HPDE6-E6E7 (cell line): ENCODE measurements at regions not wholly inside any gene's neighbourhood (a gene's known extent, or its start where the extent isn't known, plus 50 kb on each side); places are given as distances from the start of the nearest gene placed in this dataset.
"Not testable (repeated sequence)": the region's sequence is repeated elsewhere in the genome, so short reads cannot be mapped to it uniquely, and the experiment has no call there.

Source experiments
- DNase-seq: peaks from one replicate; pipeline ENCODE4 v3.0.0; 2011; ENCODE audit warnings: missing footprints; ENCODE audit errors: extremely low spot score

DNA sequence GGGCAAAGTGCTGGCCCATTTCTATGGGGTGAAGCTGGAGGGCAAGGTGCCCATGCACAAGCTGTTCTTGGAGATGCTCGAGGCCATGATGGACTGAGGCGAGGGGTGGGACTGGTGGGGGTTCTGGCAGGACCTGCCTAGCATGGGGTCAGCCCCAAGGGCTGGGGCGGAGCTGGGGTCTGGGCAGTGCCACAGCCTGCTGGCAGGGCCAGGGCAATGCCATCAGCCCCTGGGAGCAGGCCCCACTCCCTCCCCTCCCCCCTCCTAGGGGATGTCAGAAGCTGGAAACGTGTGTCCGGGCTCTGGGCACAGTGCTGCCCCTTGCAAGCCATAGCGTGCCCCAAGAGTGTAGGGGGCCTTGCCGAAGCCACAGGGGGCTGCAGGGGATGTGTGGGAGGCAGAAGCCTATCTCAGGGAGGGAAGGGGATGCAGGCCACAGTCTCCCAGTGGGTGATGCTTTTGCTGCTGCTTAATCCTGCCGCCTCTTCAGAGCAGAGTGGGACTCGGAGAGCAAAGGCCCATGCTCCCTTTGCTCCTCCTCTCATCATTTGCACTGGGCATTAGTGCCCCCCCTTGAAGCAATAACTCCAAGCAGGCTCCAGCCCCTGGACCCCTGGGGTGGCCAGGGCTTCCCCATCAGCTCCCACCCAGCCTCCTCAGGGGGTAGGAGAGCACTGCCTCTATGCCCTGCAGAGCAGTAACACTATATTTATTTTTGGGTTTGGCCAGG is 85.2 kb downstream of the MRPL57 start:
- not testable (repeated sequence) for DNase-seq

DNA sequence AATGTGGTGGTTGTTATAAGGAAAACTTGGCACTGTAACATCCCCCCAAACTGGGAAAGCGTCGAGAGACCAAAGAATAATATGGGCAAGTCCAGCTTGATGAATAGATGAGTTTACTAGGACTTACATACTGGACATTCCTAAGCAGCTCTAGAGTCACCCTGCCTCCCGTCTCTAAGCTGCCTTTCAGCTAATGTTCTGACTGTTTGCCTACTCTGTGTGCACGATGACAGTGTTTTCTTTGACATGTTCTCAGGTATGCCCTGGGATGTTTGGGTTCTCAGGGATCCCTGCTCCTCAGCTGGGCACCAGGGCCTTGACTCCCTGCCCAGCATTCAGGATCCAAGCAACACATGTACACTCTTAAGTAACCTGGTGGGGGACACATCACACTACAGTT is 87.5 kb downstream of the MRPL57 start:
- not testable (repeated sequence) for DNase-seq

DNA sequence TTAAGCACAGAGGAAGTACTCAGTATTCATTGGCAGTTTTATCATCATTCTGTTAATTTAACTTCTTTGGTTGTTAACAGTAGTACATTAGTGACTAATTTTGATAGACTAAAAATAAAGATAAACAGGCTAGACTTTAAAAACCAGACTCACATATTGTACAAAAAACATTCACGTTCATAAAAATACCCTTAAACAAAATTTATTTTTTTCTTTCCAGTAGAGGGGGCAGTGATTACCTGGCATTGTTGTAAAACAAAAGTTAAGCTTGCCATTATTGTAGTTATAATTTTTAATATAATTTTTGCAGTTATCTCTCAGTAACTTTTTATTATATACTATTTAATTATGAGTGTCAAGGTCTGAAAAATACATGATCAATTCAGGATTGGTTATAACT is 92.0 kb downstream of the MRPL57 start:
- DNase-seq, result not testable (repeated sequence)

DNA sequence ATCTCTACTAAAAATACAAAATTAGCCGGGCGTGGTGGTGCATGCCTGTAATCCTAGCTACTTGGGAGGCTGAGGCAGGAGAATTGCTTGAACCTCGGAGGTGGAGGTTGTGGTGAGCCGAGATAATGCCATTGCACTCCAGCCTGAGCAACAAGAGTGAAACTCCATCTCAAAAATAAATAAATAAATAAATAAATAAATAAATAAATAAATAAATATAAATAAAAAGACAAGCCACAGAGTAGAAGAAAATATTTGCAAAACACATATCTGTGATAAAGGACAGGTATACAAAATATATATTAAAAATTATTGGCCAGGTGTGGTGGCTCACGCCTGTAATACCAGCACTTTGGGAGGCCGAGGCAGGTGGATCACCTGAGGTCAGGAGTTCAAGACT is 96.0 kb downstream of the MRPL57 start:
- not testable (repeated sequence) for DNase-seq

DNA sequence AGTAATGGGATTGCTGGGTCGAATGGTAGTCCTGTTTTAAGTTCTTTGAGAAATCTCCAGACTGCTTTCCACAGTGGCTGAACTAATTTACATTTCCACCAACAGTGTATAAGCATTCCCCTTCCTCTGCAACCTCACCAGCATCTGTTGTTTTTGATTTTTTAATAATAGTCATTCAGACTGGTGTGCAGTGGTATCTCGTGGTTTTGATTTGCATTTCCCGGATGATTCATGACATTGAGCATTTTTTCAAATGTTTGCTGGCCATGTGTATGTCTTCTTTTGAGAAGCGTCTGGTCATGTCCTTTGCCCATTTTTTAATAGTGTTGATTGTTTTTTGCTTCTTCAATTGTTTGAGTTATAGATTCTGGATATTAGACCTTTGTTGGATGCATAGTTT is 98.0 kb downstream of the MRPL57 start:
- not testable (repeated sequence) for DNase-seq

DNA sequence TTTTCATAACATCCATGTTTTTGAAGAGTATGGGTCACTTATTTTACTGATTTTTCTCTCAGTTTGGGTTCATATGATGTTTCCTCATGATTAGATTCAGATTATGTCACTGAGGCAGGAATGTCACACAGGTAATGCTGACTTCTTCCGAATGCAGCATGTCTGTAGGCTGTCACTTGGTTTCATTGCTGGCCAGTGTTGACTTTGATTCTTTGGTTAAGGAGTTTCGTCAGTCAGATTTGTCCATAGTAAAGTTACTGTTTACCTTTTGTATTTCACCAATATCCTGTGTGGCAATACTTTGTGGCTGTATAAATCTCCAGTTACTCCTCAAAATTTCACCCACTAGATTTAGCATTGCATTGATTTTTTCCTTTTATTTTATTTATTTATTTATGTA is 105.6 kb downstream of the MRPL57 start:
- DNase-seq, result no peak

DNA sequence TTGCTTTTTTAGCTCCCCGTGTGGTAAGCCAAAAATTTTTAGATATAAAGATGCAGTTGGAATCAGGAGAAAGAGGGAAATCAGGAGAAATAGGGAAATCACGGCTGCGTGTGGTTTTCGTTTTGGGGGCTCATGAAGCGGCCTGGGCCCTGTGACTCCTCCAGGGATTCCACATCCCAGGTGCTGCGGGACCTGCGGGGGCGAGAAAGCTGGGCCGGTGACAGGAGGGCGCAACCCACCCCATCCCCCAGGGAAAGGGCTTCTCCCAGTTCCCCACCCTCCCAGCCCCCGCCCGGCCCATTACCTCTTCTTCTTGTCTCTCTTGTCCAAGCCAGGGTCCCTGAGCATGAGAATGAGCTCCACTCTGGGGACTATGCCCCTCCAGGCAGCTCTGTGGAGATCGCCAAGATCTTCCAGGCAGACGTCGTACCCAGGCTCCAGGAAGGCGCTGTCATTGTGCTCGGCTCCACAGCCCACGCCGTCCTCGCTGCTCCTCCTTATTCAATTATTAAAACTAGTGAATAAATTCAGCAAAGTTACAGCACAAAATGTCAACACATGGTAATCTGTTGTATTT is 111.0 kb downstream of the MRPL57 start:
- DNase-seq, result no peak

DNA sequence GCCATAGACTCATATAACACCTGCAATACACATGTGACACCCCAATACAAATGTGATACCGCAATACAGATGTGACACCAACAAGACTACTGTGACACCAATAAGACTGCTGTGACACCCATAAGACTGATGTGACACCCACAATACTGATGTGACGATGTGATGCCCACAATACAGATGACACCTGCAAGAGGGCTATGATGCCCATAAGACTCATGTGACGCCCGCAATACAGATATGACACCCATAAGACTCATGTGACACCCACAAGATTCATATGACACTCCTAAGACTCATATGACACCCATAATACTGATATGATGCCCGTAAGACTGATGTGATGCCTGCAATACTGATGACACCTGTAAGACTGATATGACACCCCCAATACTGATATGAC is 113.0 kb downstream of the MRPL57 start:
- DNase-seq, result no peak

DNA sequence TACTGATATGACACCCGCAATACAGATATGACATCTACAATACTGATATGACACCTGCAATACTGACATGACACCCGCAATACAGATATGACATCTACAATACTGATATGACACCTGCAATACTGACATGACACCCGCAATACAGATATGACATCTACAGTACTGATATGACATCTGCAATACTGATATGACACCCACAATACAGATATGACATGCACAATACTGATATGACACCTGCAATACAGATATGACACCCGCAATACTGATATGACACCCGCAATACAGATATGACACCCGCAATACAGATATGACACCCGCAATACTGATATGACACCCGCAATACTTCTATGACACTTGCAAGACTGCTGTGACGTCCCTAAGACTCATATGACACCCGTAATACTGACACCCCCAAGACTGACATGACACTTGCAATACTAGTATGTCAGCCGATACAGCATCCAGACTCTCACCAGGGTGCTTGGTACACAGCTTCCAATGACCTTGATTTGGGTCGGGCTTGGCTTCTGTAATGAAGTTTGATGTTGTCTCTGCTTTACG is 114.1 kb downstream of the MRPL57 start:
- not testable (repeated sequence) for DNase-seq

DNA sequence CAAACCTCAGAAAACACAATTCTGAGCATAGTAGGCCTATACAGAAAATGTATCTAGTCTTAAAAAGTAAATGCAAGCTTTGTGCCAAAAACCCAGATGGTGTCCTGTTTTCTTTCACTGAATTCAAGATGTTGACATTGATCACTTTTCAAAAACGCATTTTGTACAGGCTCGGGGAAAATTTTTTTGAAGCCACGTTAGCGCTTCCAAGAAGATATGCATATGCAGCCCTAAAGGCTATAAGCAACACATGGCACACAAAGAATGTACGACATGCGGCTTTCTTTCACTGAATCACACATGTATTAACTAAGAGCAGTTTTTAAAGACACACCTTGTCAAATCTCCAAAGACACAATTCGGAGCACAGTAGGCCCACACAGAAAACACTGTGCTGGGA is 115.4 kb downstream of the MRPL57 start:
- DNase-seq, result no peak

DNA sequence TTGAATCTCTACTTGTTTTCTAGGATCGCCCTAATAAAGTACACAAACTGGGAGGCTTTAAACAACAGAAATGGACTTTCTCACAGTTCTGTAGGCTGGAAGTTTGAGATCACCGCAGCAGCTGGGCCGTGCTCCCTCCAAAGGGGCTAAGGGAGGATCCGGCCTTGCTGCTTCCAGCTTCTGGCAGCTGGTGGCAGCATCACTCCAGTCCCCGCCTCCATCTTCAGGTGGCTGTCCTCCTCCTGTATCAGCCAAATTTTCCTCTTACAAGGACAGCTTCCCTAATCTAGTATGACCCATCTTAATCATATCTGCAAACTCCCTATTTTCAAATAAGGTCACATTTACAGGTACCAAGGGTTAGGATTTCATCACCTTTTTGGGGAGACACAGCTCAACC is 120.5 kb downstream of the MRPL57 start:
- DNase-seq, result not testable (repeated sequence)

DNA sequence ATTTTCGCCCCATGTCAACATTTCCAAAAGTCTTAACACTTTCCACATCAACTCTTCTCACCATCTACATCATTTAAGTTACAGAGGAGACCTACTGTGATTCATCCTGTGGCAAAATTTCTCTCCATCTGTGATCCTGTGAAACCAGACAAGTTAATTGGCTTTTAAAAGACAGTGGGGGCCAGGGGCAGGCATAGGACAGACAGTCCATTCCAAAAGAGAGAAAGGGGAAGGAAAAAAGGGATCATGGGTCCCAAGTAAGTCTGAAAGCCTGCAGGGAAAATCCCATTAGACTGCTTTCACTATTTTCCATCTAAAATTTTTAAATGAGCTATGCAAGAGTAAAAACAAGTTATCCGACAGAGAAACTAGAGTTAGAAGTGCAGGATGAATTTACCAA is 121.0 kb downstream of the MRPL57 start:
- DNase-seq, result no peak

DNA sequence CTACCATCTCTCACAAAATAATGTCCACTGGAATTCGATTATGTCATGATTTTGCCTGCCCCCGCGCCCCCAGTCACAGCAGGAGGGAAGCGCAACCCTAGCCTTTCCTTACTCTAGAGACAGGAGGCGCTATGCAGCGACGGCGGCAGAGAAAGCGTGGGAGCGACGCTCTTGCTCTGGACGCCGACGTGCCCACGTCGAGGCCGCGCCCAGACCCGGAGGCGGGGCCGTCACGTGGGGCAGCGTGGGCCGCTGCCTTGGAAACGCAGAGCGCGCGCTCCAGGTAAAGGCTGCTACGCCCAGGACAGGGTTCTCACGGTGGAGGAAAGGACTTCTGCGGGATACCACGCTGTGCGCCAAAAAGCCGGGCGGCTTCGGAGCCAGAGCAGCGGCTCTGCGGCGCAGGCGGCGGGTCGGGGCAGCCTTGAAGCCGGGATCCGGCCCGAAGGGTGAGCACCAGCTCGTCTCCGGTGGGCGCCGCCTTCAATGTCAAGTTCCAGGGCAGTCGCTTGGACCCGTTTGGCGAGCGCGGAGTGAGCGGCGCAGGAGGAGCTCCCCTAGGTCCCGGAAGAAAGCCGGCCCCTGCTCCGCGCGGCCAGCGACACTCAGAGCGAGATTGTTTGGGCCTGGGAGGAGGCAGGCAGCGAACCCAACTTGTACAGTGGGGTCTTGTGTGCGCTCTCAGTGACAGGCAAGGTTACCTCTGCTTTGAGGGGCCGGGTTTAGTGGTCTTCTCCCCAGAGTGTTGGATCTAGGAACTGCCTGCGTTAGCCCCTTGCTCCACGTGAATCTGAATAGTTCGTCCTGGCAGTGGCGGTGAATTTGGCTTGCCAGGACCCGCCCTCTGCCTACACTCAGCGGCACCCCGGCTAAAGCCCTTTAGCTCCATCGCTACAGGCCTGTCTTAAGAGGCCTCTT is 121.7 kb downstream of the MRPL57 start:
- DNase-seq, result peak; percentile 34

DNA sequence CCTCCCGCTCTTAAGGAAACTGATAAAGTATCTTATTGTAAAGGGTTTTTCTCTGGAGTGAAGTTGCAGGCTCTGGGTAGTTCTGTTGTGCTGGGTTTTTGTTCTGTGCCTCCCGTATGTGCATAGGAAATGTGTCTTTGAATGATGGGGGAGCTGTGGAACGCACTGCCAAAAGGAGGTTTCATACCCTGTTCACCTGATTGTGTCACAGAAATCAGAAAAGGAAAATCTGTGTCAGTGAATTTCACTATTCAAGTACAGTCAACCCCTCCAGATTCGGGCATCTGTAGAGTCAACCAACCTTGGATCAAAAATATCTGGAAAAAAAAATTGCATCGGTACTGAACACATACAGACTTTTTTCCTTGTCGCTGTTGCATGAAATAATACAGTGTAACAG is 127.8 kb downstream of the MRPL57 start:
- DNase-seq, result no peak

DNA sequence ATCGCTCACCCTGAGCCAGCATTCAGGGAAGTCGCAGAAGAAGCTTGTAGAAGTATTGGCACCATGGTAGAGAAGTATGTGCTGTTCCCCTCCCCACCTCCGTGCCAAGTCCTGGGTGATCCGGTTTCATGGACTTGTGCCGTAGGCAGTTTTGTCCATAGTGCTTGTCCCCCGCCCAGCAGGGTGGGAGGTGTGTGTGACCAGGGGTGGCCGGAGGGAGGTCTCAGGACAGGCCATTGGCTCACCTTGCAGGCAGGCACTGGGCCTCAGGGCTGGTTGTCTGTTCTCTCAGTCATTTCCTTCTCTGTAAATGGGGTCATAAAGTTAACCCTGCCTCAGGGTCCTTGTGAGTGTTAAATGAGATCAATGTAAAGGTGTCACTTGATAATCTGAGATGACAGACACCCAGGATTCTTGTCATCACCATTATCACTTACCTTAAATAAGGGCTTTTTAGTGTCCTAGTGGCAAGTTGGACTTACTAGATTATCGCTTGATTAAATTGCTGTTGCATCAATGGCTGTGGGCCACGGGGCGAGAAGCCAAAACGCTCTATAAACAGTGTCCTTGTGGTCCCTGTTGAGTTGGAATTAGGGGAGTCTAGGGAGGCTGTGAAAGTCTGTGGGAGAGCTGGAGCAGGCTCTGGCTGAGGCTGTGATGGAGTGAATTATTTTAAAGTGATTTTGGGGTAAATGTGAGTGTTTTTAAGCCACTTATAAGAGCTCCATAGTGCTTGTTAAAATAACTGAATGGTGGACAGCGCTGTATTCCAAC is 130.0 kb downstream of the MRPL57 start:
- not testable (repeated sequence) for DNase-seq

DNA sequence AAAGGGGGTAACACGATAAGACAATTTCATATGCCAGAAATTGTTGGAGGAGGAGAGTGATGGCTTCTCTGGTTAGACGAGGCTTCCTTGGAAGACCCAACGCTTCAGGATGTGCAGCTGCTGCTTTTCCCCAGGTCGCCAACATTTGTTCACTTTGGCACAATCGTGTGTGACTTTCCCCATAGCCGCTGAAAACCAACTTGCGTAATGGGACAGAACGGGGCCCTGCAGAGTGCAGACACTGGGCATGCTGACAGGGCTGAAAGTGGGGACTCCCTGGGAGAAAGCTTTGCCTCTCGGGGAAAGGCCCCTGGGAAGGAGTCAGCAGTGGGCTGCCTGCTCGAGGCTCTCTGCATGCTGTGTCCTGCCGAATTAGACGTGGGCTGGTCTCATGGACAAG is 130.7 kb downstream of the MRPL57 start:
- not testable (repeated sequence) for DNase-seq

DNA sequence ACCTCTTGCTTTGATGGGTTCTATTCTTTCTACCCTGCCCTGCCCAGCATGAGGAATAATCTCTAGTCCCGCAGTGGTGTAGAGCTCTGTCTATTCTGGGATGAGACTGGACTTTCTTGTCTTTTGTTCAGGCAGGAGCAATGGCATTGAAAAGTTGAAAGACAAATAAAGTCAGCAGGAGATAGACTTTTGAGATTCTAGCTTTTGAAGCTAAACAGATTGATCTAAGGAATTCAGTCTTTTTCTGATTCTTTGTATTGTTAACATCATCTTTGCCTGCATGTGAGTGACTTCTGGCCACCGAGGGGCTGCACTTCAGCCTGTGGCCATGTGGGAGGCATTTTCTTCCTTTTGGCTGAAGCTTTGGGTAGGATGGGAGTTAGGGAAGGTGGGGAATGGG is 132.4 kb downstream of the MRPL57 start:
- DNase-seq, result no peak

DNA sequence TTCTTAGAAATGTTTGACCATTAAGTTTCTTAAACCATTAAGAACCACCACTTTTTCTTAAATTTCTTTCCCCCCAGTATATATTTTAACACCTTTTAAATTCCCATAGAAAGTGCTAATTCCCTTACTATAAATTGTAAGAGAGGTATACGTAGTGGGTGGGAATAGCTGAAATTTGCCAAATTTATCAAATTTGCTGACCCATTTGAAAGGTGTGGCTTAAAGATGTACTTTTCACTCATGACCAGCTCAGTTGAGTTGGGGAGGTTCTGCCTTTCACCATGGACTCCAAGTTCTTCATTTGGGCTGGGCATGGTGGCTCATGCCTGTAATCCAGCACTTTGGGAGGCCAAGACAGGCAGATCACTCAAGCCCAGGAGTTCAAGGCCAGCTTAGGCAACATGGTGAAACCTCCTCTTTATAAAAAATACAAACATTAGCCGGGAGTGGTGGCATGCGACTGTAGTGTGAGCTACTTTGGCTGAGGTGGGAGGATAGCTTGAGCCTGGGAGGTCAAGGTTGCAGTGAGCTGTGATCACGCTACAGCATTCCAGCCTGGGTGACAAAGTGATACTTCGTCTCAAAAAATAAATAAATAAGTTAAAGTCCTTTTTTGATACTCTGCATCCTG is 133.2 kb downstream of the MRPL57 start:
- DNase-seq, result no peak

DNA sequence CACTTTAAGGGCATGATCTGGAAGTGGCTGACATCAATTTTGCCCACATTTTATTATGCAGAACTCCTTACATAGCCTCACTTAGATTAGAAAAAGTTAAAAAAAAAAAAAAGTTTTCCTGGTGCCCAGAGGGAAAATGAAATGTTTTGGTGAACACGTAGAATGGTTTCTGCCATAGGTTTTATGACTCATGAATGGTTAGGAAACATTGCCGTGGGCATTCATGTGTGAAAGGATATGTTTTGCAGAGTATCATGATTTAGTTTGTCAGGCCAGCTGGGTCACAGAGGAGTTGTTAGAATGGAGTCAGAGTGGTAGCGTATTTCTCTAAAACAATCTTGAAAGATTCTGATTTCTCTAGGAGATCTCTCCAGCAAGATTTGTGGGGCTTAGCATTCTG is 133.8 kb downstream of the MRPL57 start:
- no peak for DNase-seq

DNA sequence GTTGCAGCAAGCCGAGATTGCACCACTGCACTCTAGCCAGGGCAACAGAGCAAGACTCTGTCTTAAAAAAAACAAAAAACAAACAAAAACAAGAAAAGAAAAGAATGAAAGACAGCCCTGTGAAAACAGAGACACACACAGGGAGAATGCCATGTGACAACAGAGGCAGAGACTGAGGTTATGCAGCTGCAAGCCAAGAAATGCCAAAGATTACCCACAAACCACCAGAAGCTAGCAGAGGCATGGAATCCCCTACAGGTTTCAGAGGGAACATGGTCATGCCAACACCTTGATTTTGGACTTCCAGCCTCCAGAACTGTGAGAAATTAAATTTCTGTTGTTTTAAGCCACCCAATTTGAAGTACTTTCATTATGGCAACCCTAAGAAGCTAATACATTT is 138.5 kb downstream of the MRPL57 start:
- not testable (repeated sequence) for DNase-seq

DNA sequence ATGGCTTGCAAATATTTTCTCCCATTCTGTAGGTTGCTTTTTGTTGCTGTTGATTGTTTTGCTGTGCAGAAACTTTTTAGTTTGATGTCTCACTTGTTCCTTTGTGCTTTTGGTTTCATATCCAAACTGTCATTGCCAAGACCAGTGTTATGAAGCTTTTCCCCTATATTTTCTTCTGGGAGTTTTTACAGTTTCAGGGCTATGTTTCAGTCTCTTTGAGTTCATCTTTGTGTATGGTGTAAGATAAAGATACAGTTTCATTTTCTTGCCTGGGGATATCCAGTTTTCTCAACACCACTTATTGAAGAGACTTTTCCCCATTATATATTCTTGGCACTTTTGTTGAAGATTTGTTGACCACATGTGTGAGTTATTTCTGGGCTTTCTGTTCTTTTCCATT is 139.9 kb downstream of the MRPL57 start:
- DNase-seq, result no peak
